ENCODE measurements at regions not wholly inside any gene's neighbourhood (a gene's known extent, or its start where the extent isn't known, plus 50 kb on each side); places are given as distances from the start of the nearest gene placed in this dataset.

DNA sequence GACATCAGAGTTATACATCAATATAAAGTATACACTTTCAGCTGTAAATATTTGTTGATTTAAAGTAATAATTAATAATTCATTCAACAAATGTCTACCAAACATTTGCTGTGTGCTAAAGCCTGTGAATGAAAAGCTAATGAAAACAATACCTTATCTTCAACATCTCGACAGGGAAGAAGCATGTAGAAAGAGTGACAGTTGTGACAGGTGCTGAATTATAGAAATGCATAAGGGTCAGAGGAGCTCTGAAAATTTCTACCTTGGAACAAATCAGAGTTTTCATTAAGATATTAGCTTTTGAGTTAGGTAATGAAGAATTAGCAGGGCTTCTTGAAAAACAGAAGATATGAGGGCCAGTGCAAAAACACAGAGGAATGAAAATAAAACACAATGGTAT, 739.2 kb downstream of the VGLL3 start:
- Histone ChIP-seq H3K9ac (ENCODE audit: low read depth in 1 of 2, low read length in 2 of 2) (no peak overlapping the region), H3K9me3 (ENCODE audit: control insufficient read depth in 4 of 4, low read length in 3 of 4) (no peaks in the 10 kb centered on the region), H3K27me3 (ENCODE audit: control insufficient read depth in 4 of 4, insufficient read depth in 4 of 4, low read length in 3 of 4) (no peaks in the 10 kb centered on the region), H3K4me3 (ENCODE audit: low read depth in 1 of 3, low read length in 3 of 3) (no peak overlapping the region), H3K4me1 (ENCODE audit: control insufficient read depth in 4 of 4, insufficient read depth in 4 of 4, low read length in 3 of 4) (no peaks in the 10 kb centered on the region), H3K36me3 (ENCODE audit: control insufficient read depth in 4 of 4, insufficient read depth in 3 of 4, low read depth in 1 of 4, low read length in 3 of 4) (no peaks in the 10 kb centered on the region), H3K27ac (ENCODE audit: low read depth in 1 of 2, low read length in 2 of 2) (no peak overlapping the region)
- no peak for DNase-seq (ENCODE audit: low spot score)
- TF ChIP-seq EGR1 (IDR thresholded peaks at IDR 0.05; ENCODE audit: low read depth in 2 of 2) = no peak
- TF ChIP-seq GABPA (IDR thresholded peaks at IDR 0.05 in 1 of 2, conservative IDR thresholded peaks at IDR 0.05 in 1 of 2) = no peak
- no peak for TF ChIP-seq NR2F2 (IDR thresholded peaks at IDR 0.05)
- no peak for TF ChIP-seq HNF4G (IDR thresholded peaks at IDR 0.05)
- TF ChIP-seq SP1 (IDR thresholded peaks at IDR 0.05) = no peak
- TF ChIP-seq TAF1 (conservative IDR thresholded peaks at IDR 0.05) = no peak
- TF ChIP-seq, protein P1, sequence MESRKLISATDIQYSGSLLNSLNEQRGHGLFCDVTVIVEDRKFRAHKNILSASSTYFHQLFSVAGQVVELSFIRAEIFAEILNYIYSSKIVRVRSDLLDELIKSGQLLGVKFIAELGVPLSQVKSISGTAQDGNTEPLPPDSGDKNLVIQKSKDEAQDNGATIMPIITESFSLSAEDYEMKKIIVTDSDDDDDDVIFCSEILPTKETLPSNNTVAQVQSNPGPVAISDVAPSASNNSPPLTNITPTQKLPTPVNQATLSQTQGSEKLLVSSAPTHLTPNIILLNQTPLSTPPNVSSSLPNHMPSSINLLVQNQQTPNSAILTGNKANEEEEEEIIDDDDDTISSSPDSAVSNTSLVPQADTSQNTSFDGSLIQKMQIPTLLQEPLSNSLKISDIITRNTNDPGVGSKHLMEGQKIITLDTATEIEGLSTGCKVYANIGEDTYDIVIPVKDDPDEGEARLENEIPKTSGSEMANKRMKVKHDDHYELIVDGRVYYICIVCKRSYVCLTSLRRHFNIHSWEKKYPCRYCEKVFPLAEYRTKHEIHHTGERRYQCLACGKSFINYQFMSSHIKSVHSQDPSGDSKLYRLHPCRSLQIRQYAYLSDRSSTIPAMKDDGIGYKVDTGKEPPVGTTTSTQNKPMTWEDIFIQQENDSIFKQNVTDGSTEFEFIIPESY (IDR thresholded peaks at IDR 0.05) = no peak
- TF ChIP-seq, protein P2, sequence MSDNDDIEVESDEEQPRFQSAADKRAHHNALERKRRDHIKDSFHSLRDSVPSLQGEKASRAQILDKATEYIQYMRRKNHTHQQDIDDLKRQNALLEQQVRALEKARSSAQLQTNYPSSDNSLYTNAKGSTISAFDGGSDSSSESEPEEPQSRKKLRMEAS (IDR thresholded peaks at IDR 0.05) = no peak
- no peak for TF ChIP-seq FOXA2 (IDR thresholded peaks at IDR 0.05)
- TF ChIP-seq, protein P3, sequence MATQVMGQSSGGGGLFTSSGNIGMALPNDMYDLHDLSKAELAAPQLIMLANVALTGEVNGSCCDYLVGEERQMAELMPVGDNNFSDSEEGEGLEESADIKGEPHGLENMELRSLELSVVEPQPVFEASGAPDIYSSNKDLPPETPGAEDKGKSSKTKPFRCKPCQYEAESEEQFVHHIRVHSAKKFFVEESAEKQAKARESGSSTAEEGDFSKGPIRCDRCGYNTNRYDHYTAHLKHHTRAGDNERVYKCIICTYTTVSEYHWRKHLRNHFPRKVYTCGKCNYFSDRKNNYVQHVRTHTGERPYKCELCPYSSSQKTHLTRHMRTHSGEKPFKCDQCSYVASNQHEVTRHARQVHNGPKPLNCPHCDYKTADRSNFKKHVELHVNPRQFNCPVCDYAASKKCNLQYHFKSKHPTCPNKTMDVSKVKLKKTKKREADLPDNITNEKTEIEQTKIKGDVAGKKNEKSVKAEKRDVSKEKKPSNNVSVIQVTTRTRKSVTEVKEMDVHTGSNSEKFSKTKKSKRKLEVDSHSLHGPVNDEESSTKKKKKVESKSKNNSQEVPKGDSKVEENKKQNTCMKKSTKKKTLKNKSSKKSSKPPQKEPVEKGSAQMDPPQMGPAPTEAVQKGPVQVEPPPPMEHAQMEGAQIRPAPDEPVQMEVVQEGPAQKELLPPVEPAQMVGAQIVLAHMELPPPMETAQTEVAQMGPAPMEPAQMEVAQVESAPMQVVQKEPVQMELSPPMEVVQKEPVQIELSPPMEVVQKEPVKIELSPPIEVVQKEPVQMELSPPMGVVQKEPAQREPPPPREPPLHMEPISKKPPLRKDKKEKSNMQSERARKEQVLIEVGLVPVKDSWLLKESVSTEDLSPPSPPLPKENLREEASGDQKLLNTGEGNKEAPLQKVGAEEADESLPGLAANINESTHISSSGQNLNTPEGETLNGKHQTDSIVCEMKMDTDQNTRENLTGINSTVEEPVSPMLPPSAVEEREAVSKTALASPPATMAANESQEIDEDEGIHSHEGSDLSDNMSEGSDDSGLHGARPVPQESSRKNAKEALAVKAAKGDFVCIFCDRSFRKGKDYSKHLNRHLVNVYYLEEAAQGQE (IDR thresholded peaks at IDR 0.05) = no peak
- TF ChIP-seq, protein P4, sequence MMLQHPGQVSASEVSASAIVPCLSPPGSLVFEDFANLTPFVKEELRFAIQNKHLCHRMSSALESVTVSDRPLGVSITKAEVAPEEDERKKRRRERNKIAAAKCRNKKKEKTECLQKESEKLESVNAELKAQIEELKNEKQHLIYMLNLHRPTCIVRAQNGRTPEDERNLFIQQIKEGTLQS (IDR thresholded peaks at IDR 0.05) = no peak
- TF ChIP-seq RXRA (IDR thresholded peaks at IDR 0.05) = no peak
- TF ChIP-seq YY1 (IDR thresholded peaks at IDR 0.05) = no peak
- no peak for TF ChIP-seq FOXA1 (IDR thresholded peaks at IDR 0.05)
- TF ChIP-seq RAD21 (IDR thresholded peaks at IDR 0.05) = no peak
- TF ChIP-seq, protein P5, sequence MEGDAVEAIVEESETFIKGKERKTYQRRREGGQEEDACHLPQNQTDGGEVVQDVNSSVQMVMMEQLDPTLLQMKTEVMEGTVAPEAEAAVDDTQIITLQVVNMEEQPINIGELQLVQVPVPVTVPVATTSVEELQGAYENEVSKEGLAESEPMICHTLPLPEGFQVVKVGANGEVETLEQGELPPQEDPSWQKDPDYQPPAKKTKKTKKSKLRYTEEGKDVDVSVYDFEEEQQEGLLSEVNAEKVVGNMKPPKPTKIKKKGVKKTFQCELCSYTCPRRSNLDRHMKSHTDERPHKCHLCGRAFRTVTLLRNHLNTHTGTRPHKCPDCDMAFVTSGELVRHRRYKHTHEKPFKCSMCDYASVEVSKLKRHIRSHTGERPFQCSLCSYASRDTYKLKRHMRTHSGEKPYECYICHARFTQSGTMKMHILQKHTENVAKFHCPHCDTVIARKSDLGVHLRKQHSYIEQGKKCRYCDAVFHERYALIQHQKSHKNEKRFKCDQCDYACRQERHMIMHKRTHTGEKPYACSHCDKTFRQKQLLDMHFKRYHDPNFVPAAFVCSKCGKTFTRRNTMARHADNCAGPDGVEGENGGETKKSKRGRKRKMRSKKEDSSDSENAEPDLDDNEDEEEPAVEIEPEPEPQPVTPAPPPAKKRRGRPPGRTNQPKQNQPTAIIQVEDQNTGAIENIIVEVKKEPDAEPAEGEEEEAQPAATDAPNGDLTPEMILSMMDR (IDR thresholded peaks at IDR 0.05; ENCODE audit: low read depth, low read length, missing input control) = no peak
- TF ChIP-seq JUND (IDR thresholded peaks at IDR 0.05) = no peak
- TF ChIP-seq HNF4A (conservative IDR thresholded peaks at IDR 0.05) = no peak
- WGBS = 21% methylated on average over 1 of the region's 1 CpG
